ENCODE measurements at regions not wholly inside any gene's neighbourhood (a gene's known extent, or its start where the extent isn't known, plus 50 kb on each side); places are given as distances from the start of the nearest gene placed in this dataset.

GRCh38 chr4:112731715-112732114, 94.8 kb downstream of the LARP7 start:
- Histone ChIP-seq H3K9me3 (no peaks in the 10 kb centered on the region), H3K4me1 (no peaks in the 10 kb centered on the region), H3K27ac (no peak overlapping the region), H3K27me3 (no peaks in the 10 kb centered on the region), H3K36me3 (no peaks in the 10 kb centered on the region), H3K4me3 (no peak overlapping the region)
- no peak for TF ChIP-seq CTCF (IDR thresholded peaks at IDR 0.05)
- no peak for DNase-seq (ENCODE audit: low spot score)

- no peaks in the 10 kb centered on the region for H3K36me3 ChIP-seq
- H3K4me1 ChIP-seq = no peaks in the 10 kb centered on the region
- no peaks in the 10 kb centered on the region for H3K27me3 ChIP-seq
- TF ChIP-seq CTCF (IDR thresholded peaks at IDR 0.05) = no peak
- H3K4me3 ChIP-seq = no peak overlapping the region
- no peak overlapping the region for H3K27ac ChIP-seq
- no peaks in the 10 kb centered on the region for H3K9me3 ChIP-seq
- DNase-seq (ENCODE audit: low spot score) = no peak
These were observed 95.2 kb downstream of the LARP7 start for GRCh38 chr4:112732142-112732541.

GRCh38 chr4:112735474-112735951, 98.6 kb downstream of the LARP7 start:
- no peaks in the 10 kb centered on the region for H3K27me3 ChIP-seq
- no peak overlapping the region for H3K4me3 ChIP-seq
- no peak overlapping the region for H3K27ac ChIP-seq
- TF ChIP-seq CTCF (IDR thresholded peaks at IDR 0.05) = no peak
- DNase-seq (ENCODE audit: low spot score) = no peak
- no peaks in the 10 kb centered on the region for H3K4me1 ChIP-seq
- H3K36me3 ChIP-seq = no peaks in the 10 kb centered on the region
- no peaks in the 10 kb centered on the region for H3K9me3 ChIP-seq

GRCh38 chr4:112736718-112737135, 99.8 kb downstream of the LARP7 start:
- TF ChIP-seq CTCF (IDR thresholded peaks at IDR 0.05) = no peak
- H3K27me3 ChIP-seq = no peaks in the 10 kb centered on the region
- H3K9me3 ChIP-seq = no peaks in the 10 kb centered on the region
- no peak overlapping the region for H3K27ac ChIP-seq
- H3K36me3 ChIP-seq = no peaks in the 10 kb centered on the region
- DNase-seq (ENCODE audit: low spot score) = no peak
- H3K4me1 ChIP-seq = no peaks in the 10 kb centered on the region
- no peak overlapping the region for H3K4me3 ChIP-seq

- Histone ChIP-seq H3K4me1 (no peaks in the 10 kb centered on the region), H3K27ac (no peak overlapping the region), H3K27me3 (no peaks in the 10 kb centered on the region), H3K36me3 (no peaks in the 10 kb centered on the region), H3K4me3 (no peak overlapping the region), H3K9me3 (no peaks in the 10 kb centered on the region)
- DNase-seq (ENCODE audit: low spot score) = no peak
- no peak for TF ChIP-seq CTCF (IDR thresholded peaks at IDR 0.05)
These were observed 102.5 kb downstream of the LARP7 start for GRCh38 chr4:112739442-112739841.

GRCh38 chr4:112747036-112747435, 110.1 kb downstream of the LARP7 start:
- TF ChIP-seq CTCF (IDR thresholded peaks at IDR 0.05) = no peak
- DNase-seq (ENCODE audit: low spot score) = no peak
- peaks cover 0 to 8% of the 10 kb centered on the region in 2 donors for H3K4me1 ChIP-seq
- no peaks in the 10 kb centered on the region for H3K27me3 ChIP-seq
- no peaks in the 10 kb centered on the region for H3K36me3 ChIP-seq
- H3K4me3 ChIP-seq = no peak overlapping the region
- H3K9me3 ChIP-seq = no peaks in the 10 kb centered on the region
- peak overlapping the region in 1 of 2 donors; percentile 64 for H3K27ac ChIP-seq
